GM19372 (cell line): ENCODE measurements at regions not wholly inside any gene's neighbourhood (a gene's known extent, or its start where the extent isn't known, plus 50 kb on each side); places are given as distances from the start of the nearest gene placed in this dataset.
"Not testable (repeated sequence)": the region's sequence is repeated elsewhere in the genome, so short reads cannot be mapped to it uniquely, and the experiment has no call there.

ENCODE experiments used
- ATAC-seq: cut with Tn5 transposase; IDR thresholded peaks from one replicate; pipeline ENCODE4 v1.9.1; 2021; ENCODE audit warnings: mild to moderate bottlenecking, low read depth, moderate library complexity; ENCODE audit not compliant: unreplicated experiment

DNA sequence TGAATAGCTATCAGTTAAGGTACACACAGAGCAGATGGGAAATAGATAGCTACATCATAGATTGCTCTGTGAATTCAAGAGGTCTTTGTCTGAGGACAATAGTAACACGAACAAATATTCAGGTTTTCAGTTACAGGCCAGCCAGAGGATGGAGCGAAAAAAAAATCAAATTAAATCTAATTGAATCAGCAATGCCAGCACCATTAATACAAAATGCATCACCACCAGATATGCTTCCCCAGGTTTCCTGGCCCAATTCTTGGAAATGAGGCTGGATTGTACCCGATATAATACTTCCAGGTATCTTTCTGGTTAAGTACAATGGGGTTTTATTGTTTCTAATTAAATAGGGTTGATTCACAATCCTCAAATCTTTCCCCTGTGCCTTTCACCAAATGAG lies 975.8 kb upstream of the AUTS2 start:
- no peak for ATAC-seq

DNA sequence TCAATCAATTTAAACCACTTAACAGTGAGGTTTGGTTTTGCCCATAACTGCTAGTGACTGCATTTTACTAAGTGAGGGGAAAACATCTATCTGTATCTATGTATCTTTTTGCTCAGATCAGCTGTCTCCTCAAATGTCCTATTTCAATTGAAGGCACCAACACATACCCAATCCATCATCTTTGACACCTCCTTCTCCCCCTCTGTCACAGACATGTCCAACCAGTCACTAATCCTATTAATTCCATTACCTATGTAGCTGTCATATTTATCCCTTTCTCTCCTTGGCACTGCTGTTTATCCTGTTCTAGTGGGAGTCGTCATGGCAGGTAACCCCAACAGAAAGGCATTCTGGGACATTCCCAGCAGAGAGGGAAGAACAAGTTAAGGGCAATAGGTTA lies 975.2 kb upstream of the AUTS2 start:
- no peak for ATAC-seq

DNA sequence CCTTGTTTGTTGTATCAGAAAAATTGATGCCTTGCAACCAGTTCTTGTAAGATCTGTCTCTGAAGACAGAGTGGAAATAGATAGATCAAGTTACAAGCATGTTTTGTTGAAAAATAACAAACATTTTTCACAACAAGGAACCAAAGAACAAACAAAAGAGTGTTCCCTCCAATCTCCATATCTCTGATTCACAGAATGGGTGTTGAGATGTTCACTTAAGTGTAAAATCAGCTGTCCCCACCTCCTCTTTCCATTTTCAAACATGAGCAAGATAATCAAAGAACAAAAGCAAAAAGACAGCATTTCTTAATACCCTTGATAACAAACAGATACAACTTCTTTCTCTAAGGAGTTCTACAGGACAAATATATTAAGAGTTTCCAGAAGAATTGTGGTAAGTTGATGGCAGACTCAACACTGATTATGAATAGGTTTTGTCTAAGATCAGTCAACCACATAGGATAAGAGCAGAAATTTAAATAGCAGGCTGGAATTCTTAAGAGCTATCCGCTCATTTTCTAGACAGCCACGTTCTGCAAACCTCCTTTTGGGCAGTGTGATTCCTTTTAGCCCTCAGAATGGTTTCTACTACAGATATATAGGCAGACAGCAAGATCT lies 970.9 kb upstream of the AUTS2 start:
- ATAC-seq: no peak

DNA sequence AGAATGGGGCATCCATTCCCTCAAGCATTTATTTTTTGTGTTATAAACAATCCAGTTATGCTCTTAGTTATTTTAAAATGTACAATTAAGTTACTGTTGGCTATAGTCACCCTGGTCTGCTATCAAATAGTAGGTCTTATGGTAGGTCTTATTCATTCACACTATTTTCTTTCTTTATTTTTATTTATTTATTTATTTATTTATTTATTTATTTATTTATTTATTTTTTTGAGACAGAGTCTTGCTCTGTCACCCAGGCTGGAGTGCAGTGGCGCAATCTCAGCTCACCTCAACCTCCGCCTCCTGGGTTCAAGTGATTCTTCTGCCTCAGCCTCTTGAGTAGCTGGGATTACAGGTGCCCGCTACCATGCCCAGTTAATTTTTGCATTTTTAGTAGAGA lies 967.4 kb upstream of the AUTS2 start:
- not testable (repeated sequence) for ATAC-seq

DNA sequence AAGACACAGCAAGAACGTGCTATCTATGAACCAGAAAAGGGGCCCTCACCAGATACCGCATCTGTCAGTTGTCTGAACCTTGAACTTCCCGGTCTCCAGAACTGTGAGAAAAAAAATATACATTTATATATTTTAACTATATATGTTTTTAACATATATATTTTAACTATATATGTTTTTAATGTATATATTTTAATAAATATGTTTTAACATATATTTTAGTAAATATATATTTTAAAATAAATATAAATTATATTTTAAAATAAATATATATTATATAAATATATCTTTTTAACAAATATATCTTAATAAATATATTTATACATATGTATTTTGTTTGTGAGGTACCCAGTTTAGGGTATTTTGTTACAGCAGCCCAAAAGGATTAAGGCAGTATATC lies 958.2 kb upstream of the AUTS2 start:
- ATAC-seq: no peak

DNA sequence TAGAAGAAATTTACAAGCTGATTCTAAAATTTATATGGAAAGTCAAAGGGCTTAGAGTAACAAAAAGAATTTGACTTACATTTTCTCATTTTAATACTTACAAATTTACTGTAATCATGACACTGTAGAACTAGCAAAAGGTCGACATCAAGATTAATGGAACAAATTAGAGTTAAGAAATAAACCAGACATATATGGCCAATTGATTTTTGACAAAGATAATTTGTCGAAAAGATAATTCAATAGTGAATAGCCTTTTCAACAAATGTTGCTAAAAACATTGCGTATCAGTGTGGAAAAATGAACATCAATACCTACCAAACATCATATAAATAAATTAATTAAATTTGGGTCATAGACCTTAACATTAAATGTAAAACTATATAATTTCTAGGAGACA lies 955.5 kb upstream of the AUTS2 start:
- ATAC-seq: no peak

DNA sequence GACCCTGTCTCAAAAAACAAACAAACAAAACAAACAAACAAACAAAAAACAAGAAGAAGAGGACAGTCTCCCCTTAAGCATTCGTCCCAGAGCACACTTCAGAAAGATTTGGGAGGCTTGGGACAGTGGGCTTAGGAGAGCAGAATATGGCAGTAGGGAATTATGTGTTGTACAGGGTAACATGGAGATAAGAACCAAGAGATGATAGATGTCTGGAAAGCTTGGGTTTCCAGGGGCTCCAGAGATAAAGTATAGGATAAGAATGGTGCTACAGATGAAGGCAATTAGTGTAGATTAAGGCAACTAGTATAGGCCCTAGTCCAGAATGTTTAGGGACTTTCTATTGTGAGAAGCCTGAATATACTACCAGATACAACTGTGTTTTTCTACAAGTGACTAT lies 934.9 kb upstream of the AUTS2 start:
- ATAC-seq: no peak

DNA sequence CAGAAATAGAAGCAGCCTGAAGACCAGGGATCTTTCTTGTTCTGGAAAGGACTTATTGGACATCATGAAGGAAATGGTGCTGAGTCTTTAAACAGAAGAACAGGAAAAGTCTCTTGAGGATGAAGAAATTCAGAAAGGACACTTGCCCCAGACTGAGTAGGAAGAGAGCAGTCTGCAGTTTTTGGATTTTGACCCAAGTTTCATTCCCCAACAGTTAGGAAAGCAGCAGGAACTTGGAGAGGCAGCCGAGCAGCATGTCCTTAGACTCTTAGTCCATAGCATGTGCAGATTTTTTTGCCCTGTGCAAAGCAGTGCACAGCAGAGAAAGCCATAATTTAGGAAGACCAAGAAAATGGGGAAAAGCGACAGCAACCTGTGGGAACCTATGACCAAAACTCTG lies 927.2 kb upstream of the AUTS2 start:
- ATAC-seq: no peak

DNA sequence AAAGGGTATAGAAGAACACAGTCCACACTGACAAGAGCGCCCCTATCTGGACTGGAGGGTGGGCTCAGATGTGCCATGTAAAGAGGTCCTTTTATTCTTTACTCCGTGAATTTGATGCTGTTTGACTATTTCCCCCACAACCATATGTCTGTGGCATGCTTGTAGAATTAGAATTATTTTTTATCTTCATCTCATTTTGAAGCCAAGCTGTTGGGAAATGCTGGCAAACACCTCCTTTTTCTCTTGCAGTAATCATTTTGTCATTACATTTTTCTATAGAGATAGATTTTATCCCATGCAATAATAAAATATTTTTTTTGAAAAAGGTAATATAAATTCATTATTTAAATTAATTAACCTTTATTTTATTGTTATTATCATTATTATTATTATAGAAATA lies 926.6 kb upstream of the AUTS2 start:
- no peak for ATAC-seq

DNA sequence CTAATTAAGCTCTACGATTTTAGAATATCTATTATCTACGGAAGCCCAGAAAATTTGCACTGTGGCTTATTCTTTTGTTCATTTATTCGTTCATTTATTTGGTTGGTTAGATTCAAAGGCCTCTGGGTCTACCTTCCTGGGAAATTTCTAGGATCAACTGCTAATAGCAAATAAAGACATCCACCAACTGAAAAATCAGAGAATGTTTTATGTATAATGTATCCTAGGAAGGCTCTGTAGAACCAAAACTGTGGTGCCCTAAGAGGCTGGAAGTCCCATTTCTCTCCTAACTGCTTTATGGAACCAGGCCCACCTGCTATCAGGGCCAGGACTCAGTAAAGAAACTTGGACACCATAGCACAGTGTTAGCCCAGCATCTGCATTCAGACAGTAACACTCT lies 923.4 kb upstream of the AUTS2 start:
- ATAC-seq: no peak

DNA sequence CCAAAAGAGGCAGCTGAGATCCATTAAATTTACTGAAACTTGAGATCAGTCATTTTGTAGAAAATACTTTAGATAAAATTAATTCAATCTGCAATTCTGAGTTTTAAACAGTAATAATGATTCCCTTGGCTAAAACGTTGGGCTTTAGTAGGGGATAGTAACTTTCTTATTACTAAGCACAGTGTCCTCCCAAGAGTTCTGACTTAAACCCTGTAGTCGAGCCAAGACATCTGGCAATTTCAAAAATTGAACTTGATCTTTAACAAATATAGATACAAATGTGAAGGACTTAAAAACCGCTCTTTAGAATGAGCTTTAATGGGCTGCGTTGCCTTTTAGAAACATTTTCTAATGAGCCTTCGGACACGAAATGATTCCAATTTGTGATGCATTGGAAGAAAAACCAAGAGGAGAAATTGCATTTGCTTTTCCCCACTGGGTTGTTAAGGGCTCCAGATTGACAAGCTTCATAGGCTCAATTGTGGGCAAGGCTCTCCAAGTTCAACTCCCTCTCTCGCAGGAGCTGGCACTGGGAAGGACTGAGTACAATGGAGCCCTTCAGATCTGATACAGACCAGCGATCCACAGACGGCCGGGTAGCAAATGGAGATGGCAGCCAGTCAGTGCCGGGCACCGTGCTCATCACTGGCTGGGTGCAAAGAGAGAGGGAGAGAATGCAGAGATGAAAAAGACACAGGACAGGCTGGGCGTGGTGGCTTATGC lies 921.3 kb upstream of the AUTS2 start:
- ATAC-seq: no peak

DNA sequence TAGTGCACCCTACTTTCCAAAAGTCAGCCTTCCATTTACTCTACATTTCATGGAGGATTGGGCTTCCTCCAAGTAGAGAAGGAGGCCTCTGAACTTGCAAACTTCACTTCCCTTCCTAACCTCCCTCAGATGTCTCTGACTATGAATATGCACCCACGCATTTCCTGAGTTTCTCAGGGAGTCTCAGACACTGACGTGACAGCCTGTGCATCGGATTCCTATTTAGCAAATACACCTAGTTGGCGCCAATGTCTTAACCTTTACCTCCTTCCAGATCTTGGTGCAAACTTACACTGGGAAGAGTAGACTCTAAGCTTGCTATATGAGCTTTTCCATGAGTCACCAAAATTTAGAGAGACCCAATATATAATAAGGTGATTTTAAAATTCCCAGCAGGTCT lies 920.1 kb upstream of the AUTS2 start:
- no peak for ATAC-seq

DNA sequence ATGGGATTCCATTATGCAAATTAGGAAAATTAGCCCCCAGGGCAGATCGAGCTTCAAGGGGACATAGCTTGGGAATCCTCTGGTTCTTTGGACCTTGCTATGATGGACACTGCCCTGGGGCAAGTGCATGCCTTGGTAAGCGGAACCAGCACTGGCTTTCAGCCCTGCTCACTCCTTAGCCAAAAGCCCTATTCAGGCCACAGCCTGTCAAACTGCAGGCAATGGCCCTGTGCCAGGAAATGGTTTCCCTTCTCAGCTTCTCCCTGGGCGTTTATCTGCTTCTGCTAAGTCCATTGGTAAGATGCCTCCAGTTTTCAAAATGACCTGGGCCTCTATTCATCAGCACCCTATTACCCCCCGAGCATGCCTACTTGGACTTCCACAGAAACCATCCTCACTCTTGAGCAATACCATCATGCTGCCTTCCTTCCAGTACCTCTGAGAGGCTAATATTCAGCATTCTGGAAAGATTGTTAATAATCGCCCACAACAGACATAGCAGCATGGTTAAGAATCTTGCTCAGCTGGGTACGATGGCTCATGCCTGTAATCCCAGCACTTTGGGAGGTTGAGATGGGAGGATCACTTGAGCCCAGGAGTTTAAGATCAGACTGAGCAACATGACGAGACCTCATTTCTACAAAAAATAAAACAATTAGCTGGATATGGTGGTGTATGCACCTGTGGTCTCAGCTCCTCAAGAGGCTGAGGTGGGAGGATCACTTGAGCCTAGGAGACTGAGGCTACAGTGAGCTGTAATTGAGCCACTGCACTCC lies 918.6 kb upstream of the AUTS2 start:
- ATAC-seq: no peak

DNA sequence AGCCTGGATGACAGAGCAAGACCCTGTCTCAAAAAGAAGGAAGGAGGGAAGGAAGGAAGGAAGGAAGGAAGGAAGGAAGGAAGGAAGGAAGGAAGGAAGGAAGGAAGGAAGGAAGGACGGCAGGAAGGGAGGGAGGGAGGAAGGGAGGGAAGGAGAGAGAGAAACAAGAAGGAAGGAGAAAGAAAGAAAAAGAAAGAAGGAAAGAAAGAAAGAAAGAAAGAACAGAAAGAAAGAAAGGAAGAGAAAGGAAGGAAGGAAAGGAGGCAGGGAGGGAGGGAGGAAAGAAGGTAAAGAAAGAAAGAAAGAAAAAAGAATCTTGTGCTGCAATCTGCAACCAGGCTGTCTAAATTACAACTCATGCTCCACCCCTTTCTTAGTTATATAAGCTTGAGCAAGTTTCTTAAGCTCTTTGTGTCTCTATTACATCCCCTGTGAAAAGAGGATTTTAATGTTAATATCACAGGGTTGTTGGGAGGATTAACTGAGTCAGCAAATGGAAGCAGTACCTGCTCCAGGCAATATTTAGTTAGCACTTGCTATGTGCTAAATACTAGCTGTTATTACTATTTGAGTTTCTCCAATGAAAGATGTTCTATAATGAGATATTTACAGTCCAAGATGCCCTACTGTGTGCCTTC lies 917.9 kb upstream of the AUTS2 start:
- ATAC-seq: no peak

DNA sequence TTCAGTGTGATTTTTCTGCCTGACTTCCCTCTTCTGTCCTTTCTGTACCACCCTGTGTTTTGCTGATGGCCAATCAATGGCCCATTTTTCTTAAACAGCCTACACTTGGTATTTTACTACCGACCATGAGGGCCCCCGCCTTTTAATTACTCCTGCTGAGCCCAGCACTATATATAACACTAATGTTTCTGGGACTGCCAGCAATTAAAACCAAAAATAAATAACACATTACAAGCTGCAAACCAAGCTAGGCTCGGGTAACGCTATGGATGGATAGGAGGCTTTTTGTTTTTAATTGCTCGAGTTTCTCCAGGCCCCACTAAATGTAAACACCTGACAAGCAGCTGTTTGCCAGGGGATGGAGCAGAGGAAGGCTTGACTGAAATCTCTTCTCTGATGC lies 915.4 kb upstream of the AUTS2 start:
- no peak for ATAC-seq

DNA sequence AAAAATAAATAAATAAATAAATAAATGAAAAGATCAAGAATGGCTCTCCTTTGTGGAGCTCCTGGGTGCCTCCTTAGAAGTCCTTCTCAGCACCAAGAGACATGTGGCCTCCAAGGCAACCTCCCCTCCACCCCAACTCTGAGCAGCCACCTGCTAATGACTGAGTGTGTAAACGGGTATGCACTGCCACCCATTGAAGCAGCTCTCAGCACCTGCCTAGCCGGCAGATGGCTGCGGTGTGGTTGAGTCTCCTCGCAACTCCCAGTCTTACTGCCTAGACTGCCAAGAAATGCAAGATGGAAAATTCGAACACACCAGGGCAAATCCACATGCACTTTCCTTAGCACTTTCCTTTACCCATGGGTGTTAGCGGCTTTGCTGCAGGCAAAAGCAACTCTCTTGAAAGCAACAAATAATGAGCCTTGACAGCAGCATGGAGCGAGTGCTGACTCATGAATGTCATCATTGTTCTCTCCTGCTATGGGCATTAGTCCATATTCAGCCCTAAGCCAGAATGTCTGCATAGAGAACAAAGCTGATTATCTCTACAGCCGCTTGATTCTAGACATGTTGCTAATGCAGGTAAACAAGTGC lies 913.9 kb upstream of the AUTS2 start:
- ATAC-seq: no peak

DNA sequence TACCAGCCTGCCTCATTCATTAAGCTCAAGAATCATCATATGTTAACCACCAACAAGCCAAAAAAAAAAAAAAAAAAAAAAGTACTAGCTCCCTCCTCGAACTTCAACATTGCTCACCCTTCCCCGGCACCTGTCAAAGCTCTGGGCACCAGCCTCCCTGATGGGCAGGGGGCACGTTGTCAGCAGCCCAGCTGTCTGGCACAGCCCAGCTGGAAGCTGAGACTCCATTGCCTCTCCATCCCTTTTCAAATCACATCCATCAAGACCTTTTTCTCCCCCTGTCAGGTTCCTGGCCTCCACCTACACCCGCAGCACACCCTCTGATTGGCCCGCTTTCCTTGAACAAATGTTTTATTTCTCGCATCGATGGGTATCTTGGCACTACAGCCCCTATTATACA lies 913.3 kb upstream of the AUTS2 start:
- ATAC-seq: no peak

DNA sequence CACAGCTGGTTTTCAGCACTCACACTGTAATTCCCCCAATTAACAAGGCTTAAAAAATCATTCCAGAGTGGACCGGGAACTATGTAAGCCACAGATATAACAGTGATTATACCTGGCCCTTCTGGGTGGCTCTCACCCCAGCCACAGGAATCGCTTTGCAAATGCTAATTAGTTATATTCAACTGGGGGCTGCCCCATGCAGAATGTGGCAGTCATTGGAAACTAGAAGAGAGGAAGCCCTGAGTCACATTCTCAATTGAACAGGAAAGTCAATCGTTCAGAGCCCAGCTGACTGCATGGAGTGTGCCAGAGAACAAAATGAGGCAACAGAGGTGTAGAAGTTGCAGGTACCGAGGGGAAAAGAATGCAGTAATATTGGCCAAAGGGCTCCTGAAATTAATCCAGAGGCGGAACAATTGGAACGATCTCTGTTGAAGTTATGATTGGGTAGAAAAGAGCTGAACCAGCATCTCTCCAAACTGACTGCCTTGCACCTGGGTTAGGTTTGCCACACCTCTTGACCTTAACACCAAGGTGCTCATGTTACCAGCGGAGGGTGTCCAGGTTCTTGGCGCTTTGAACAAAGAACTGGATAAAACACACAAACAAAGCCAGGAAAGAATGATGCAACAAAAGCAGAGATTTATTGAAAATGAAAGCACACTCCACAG lies 909.7 kb upstream of the AUTS2 start:
- no peak for ATAC-seq

DNA sequence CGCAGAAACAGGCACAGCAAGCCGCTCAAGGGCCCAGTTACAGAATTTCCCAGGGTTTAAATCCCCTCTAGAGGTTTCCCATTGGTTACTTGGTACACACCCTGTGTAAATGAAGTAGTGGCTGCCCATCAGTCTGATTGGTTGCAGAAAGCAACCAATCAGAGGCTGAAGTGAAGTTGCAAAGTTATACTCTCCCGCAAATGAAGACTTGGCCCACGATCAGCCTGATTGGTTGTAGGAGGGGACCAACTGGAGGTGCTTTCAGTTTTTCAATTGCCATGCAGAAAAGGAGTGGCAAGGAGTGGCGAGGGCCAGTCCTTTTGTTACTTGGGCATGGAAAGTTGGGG lies 909.2 kb upstream of the AUTS2 start:
- no peak for ATAC-seq
